ENCODE measurements at regions not wholly inside any gene's neighbourhood (a gene's known extent, or its start where the extent isn't known, plus 50 kb on each side); places are given as distances from the start of the nearest gene placed in this dataset.

- TF ChIP-seq CTCF (conservative IDR thresholded peaks at IDR 0.05) = no peak
- TF ChIP-seq ZFX (IDR thresholded peaks at IDR 0.05) = no peak
Measured at GRCh38 chr9:28620661-28621060, 1047.4 kb upstream of the C9orf72 start.

Data from C4-2B (cell line).